GM23248 (cell line): ENCODE measurements at regions not wholly inside any gene's neighbourhood (a gene's known extent, or its start where the extent isn't known, plus 50 kb on each side); places are given as distances from the start of the nearest gene placed in this dataset.

ENCODE experiments used
- DNase-seq: peaks from one replicate; pipeline ENCODE4 v3.0.0-alpha.2; 2015
- H2AFZ ChIP-seq: fragments of 200-600 bp; sonication (generic); 2 replicates; pipeline ENCODE4 v1.6.1; 2016; ENCODE audit warnings: antibody characterized with exemption
- H3F3A ChIP-seq: fragments of 200-600 bp; sonication (generic); 2 replicates; pipeline ENCODE4 v1.6.1; 2016; ENCODE audit warnings: mild to moderate bottlenecking, antibody characterized with exemption, mixed run types; ENCODE audit not compliant: insufficient read depth
- H3K27ac ChIP-seq: fragments of 200-600 bp; sonication (generic); 2 replicates; pipeline ENCODE4 v1.5.1; 2016; ENCODE audit warnings: mild to moderate bottlenecking
- H3K27me3 ChIP-seq: fragments of 200-600 bp; sonication (generic); replicated peaks from 2 replicates; pipeline ENCODE4 v1.6.1; 2016; ENCODE audit warnings: mild to moderate bottlenecking; ENCODE audit not compliant: insufficient read depth
- H3K36me3 ChIP-seq: fragments of 200-600 bp; sonication (generic); 2 replicates; pipeline ENCODE4 v1.6.1; 2016; ENCODE audit warnings: low read depth, mild to moderate bottlenecking
- H3K4me1 ChIP-seq: fragments of 200-600 bp; sonication (generic); 2 replicates; pipeline ENCODE4 v1.6.1; 2016; ENCODE audit warnings: mild to moderate bottlenecking; ENCODE audit not compliant: insufficient read depth
- H3K4me2 ChIP-seq: fragments of 200-600 bp; sonication (generic); one replicate; pipeline ENCODE4 v1.6.1; 2016; ENCODE audit warnings: mild to moderate bottlenecking; ENCODE audit not compliant: unreplicated experiment
- H3K4me3 ChIP-seq: fragments of 200-600 bp; sonication (generic); 2 replicates; pipeline ENCODE4 v1.5.1; 2016; ENCODE audit warnings: mild to moderate bottlenecking
- H3K79me2 ChIP-seq: fragments of 200-600 bp; sonication (generic); 2 replicates; pipeline ENCODE4 v1.6.1; 2016; ENCODE audit warnings: mild to moderate bottlenecking; ENCODE audit not compliant: insufficient read depth
- H3K9ac ChIP-seq: fragments of 200-600 bp; sonication (generic); 2 replicates; pipeline ENCODE4 v1.6.1; 2016; ENCODE audit warnings: mild to moderate bottlenecking
- H3K9me2 ChIP-seq: fragments of 200-600 bp; sonication (generic); 2 replicates; pipeline ENCODE4 v1.6.1; 2016; ENCODE audit warnings: mixed run types, mild to moderate bottlenecking, moderate library complexity; ENCODE audit not compliant: insufficient read depth
- H3K9me3 ChIP-seq: fragments of 200-600 bp; sonication (generic); one replicate; pipeline ENCODE4 v1.6.1; 2017; ENCODE audit warnings: low read depth
- H4K20me1 ChIP-seq: fragments of 200-600 bp; sonication (generic); 2 replicates; pipeline ENCODE4 v1.6.0; 2016; ENCODE audit not compliant: insufficient read depth
- EZH2 ChIP-seq: fragments of 200-600 bp; sonication (generic); IDR thresholded peaks from 2 replicates; pipeline ENCODE4 v1.6.1; 2018; ENCODE audit warnings: antibody characterized with exemption, mild to moderate bottlenecking; ENCODE audit not compliant: insufficient read depth, poor library complexity, severe bottlenecking
- EZH2phosphoT487 ChIP-seq: fragments of 200-600 bp; sonication (generic); IDR thresholded peaks from 2 replicates; pipeline ENCODE4 v1.6.1; 2018; ENCODE audit warnings: antibody characterized with exemption, moderate library complexity, mild to moderate bottlenecking, low read depth; ENCODE audit not compliant: insufficient read depth
- WGBS, 2 experiments: methylation state at CpG; one replicate each; pipeline ENCODE4 v1.1.6; 2015 to 2017; ENCODE audit warnings: low lambda C conversion rate in 2 of 2, low coverage in 1 of 2; ENCODE audit errors: missing lambda C conversion rate in 2 of 2; 5-methylcytosine and 5-hydroxymethylcytosine counted together
- in situ Hi-C: fragments of 300-500 bp; cut with MboI; formaldehyde crosslinking; loops from 2 replicates; pipeline ENCODE4 v1.15.0; 2020

DNA sequence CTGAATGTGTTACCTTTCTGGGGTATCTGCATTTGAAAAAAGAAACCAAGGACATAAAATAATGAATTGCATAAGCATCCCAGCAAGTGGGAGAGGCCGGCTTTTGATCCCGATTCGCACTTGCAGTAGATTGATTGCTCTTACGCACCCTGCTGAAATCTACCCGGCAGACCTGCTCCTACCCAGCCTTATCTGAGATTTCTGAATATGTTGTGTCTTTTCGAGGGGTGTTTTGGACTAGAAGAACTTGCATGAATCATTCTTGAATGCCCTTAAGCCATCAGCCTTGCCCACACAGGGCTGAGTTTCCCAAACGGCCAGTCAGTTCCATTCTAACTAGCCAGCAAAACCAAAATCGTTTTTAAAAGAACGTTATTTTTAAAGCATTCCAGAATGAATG, 174.4 kb upstream of the BCOR start:
- TF ChIP-seq EZH2, result no peak
- no peak for TF ChIP-seq EZH2phosphoT487
- Histone ChIP-seq H3K27ac (no peak overlapping the region), H2AFZ (no peak overlapping the region), H3K27me3 (no peaks in the 10 kb centered on the region), H3K36me3 (no peaks in the 10 kb centered on the region), H3F3A (no peaks in the 10 kb centered on the region), H3K9me3 (no peaks in the 10 kb centered on the region), H3K9me2 (no peaks in the 10 kb centered on the region), H3K4me2 (no peak overlapping the region), H4K20me1 (no peaks in the 10 kb centered on the region), H3K4me1 (no peaks in the 10 kb centered on the region), H3K4me3 (no peak overlapping the region), H3K79me2 (no peaks in the 10 kb centered on the region), H3K9ac (no peak overlapping the region)
- DNase-seq, result peak; percentile 8
- 81 to 82% methylated on average over 9 of the region's 9 CpGs for WGBS, 2 experiments
- in situ Hi-C loops, result loop anchor here (25.0 kb wide), 1 partner anchor 535 kb away; no protein-coding TSS in a partner anchor

DNA sequence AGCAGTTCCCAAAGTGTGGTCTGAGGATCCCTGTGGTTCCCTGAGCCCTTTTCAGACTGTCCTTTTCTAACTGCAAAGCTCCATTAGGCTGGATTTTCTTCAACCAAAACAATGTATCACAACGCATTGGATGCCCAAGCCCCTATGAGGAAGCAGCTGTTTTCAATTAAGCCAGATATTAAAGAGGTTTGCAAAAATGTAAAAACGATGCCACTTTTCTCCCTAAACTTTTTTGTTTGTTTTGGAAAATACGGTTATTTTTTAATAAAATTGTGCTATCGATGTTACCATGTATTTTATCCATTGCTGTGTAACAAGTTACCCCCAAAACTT, 170.4 kb upstream of the BCOR start:
- no peaks in the 10 kb centered on the region for H3K36me3 ChIP-seq
- H4K20me1 ChIP-seq, result no peaks in the 10 kb centered on the region
- no peaks in the 10 kb centered on the region; the same call in 1 of the 2 replicates for H3F3A ChIP-seq
- H3K27me3 ChIP-seq, result no peaks in the 10 kb centered on the region
- in situ Hi-C loops, result loop anchor here (25.0 kb wide), 1 partner anchor 531 kb away; no protein-coding TSS in a partner anchor
- peaks cover 3% of the 10 kb centered on the region; the same call in 1 of the 2 replicates for H3K4me1 ChIP-seq
- DNase-seq, result peak; percentile 36
- no peak overlapping the region for H3K9ac ChIP-seq
- no peaks in the 10 kb centered on the region for H3K9me3 ChIP-seq
- no peaks in the 10 kb centered on the region for H3K79me2 ChIP-seq
- no peak overlapping the region for H2AFZ ChIP-seq
- no peaks in the 10 kb centered on the region for H3K9me2 ChIP-seq
- H3K4me3 ChIP-seq, result no peak overlapping the region
- no peak overlapping the region for H3K4me2 ChIP-seq
- 14 to 16% methylated on average over 4 of the region's 4 CpGs for WGBS, 2 experiments
- H3K27ac ChIP-seq, result no peak overlapping the region
- TF ChIP-seq EZH2phosphoT487 (no peak), EZH2 (no peak)

DNA sequence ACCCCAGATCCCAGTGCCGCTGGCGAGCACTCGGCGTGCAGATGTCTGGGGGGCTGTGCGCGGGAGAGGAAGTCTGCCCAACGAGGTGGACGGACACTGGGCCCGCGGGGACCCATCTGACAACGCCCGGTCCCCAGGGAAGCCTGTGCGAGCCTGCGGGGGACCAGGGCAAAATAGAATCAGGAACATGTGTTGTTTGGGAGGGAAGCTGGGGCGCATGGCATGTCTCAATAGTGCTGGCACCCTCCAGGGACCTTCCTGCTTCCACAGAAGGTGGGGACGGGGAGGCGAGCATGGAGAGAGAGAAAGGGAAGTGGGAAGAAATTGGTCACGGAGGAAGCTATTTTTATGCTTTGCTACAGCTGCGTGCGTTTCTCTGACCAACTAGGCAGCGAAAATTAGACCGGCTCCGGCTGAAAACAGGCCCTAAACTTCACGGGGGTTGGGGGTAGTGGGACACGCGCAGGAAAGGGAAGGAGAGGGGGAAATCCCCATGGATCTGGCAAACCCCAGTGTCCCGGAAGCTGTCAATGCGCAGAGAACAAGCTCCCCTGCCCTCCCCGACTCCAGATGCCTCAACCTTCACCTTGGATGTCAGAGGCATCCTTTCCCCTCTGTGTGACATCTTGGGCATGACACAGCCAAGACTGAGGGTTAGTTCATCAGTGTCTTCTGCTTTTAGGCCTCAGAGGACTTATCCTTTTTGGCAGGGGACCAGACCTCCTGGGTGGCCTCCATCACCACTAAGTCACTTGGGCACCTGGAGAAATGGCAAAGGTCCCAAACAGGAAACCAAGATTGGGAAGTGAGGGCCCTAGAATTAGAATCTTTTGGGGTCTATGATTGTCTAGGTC, 169.8 kb upstream of the BCOR start:
- peak overlapping the region; percentile 60 for H3K9ac ChIP-seq
- DNase-seq, result peak; percentile 31

DNA sequence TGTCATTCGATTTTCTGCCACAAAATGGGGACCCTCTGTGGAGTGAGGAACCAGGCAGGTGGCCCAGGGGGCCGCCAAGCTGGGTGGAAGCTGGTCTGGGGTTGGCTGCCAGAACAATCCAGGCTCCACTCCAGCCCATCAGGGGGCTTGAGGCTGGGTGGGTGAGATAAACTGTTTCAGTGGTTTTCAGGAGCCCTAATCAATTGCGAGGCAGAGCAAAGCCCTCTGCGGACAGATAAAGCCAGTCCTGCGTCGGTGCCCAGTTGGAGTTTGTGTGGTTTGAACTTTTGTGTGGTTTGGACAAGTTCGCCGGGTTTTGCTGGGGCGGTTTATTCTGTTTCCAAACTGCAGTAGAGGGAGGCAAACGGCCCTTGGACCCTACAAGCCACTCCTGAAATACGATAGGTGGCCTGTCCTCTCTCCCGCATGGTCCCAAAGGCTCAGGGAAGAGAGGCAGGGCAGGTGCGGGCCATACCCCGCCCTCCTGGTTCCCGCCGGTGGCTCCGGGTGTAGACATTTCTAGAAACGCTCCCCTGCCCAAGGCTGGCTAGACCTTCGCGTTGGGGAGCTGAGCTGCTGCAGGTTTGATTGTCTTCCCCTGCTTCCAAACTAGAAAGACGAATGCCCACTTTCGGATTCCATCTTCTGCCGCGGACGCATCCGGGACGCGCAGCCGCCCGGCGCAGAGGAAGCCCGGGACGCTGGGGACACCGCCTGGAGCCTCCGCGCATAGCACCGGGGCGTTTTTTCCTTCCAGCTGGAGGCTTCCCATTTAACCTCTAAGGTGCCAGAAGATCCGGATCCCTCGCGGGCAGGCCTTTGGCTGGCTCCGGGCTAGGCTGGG, 169.0 kb upstream of the BCOR start:
- H3K27ac ChIP-seq, result no peak overlapping the region
- peaks cover 15% of the 10 kb centered on the region for H3K4me1 ChIP-seq
- peaks cover 10% of the 10 kb centered on the region for H3F3A ChIP-seq
- peak overlapping the region; percentile 80 for H3K4me2 ChIP-seq
- H3K9me2 ChIP-seq, result no peaks in the 10 kb centered on the region
- TF ChIP-seq EZH2 (no peak), EZH2phosphoT487 (no peak)
- in situ Hi-C loops, result loop anchor here (25.0 kb wide), 1 partner anchor 529 kb away; no protein-coding TSS in a partner anchor
- H3K79me2 ChIP-seq, result no peaks in the 10 kb centered on the region
- H3K27me3 ChIP-seq, result no peaks in the 10 kb centered on the region
- H3K9me3 ChIP-seq, result no peaks in the 10 kb centered on the region
- H3K36me3 ChIP-seq, result no peaks in the 10 kb centered on the region
- peak overlapping the region; percentile 60 for H3K9ac ChIP-seq
- DNase-seq, result peak; percentile 82
- peak overlapping the region; percentile 94 for H2AFZ ChIP-seq
- 7 to 8% methylated on average over 26 to 34 of the region's 42 CpGs for WGBS, 2 experiments
- no peaks in the 10 kb centered on the region for H4K20me1 ChIP-seq
- H3K4me3 ChIP-seq, result peak overlapping the region; percentile 65

More for the DNA sequence above, 169.8 kb upstream of the BCOR start:
- Histone ChIP-seq H3K79me2 (no peaks in the 10 kb centered on the region), H3K27ac (no peak overlapping the region), H3K27me3 (no peaks in the 10 kb centered on the region), H3F3A (peaks cover 5% of the 10 kb centered on the region), H3K9me3 (no peaks in the 10 kb centered on the region), H3K36me3 (no peaks in the 10 kb centered on the region), H4K20me1 (no peaks in the 10 kb centered on the region), H3K4me2 (peak overlapping the region; percentile 80), H3K4me3 (peak overlapping the region; percentile 65), H3K9me2 (no peaks in the 10 kb centered on the region), H3K4me1 (peaks cover 8% of the 10 kb centered on the region), H2AFZ (peak overlapping the region; percentile 94)
- in situ Hi-C loops, result loop anchor here (25.0 kb wide), 1 partner anchor 530 kb away; no protein-coding TSS in a partner anchor
- TF ChIP-seq EZH2, result no peak
- TF ChIP-seq EZH2phosphoT487, result no peak
- WGBS, 2 experiments, result 6 to 12% methylated on average over 24 to 29 of the region's 29 CpGs
